H1 (cell line): ENCODE measurements at regions not wholly inside any gene's neighbourhood (a gene's known extent, or its start where the extent isn't known, plus 50 kb on each side); places are given as distances from the start of the nearest gene placed in this dataset.

Experiments used
- CTCF ChIA-PET: fragments of 300-600 bp; sonication (Branson Sonifier 250); formaldehyde crosslinking; loops from one replicate; lab custom pipeline; 2021; ENCODE audit not compliant: partially characterized antibody; lab: Charles Lee
- POLR2A ChIA-PET: fragments of 300-600 bp; sonication (Branson Sonifier 250); formaldehyde crosslinking; loops from one replicate; lab custom pipeline; 2021; ENCODE audit warnings: inconsistent platforms; ENCODE audit not compliant: partially characterized antibody; lab: Charles Lee
- DNase-seq, 2 experiments: peaks; one replicate each; pipeline versions ENCODE4 v3.0.0 to v3.0.0-alpha.2; 2010 to 2022; ENCODE audit warnings: low spot score in 2 of 2, low read depth in 1 of 2, mixed read lengths in 1 of 2
- FAIRE-seq: peaks from 2 replicates; lab custom pipeline; 2011; peaks lifted over from hg19 to GRCh38; lab: Jason Lieb, UNC
- H2AFZ ChIP-seq: 2 replicates; pipeline ENCODE4 v1.8.1; 2012; ENCODE audit warnings: low read length, inconsistent platforms
- H2AK5ac ChIP-seq: 2 replicates; pipeline ENCODE4 v1.6.1; 2013; ENCODE audit warnings: low read depth, low read length
- H2BK120ac ChIP-seq: replicated peaks from 2 replicates; pipeline ENCODE3; 2013; ENCODE audit warnings: low read depth, low read length, inconsistent platforms
- H2BK12ac ChIP-seq: 2 replicates; pipeline ENCODE4 v1.6.1; 2013; ENCODE audit warnings: low read depth, low read length
- H2BK15ac ChIP-seq: 2 replicates; pipeline ENCODE4 v1.6.1; 2013; ENCODE audit warnings: low read length
- H2BK20ac ChIP-seq: 2 replicates; pipeline ENCODE4 v1.6.1; 2013; ENCODE audit warnings: low read length
- H2BK5ac ChIP-seq: 2 replicates; pipeline ENCODE4 v1.6.1; 2013; ENCODE audit warnings: low read depth, low read length
- H3K14ac ChIP-seq: 2 replicates; pipeline ENCODE4 v1.6.1; 2013; ENCODE audit warnings: inconsistent platforms; ENCODE audit not compliant: insufficient read length
- H3K18ac ChIP-seq: 2 replicates; pipeline ENCODE4 v1.6.1; 2013; ENCODE audit warnings: low read length; ENCODE audit errors: extremely low read depth
- H3K23ac ChIP-seq: 2 replicates; pipeline ENCODE4 v1.6.1; 2013; ENCODE audit warnings: inconsistent platforms; ENCODE audit not compliant: insufficient read length
- H3K23me2 ChIP-seq: 2 replicates; pipeline ENCODE4 v1.6.1; 2013; ENCODE audit warnings: low read depth, low read length
- H3K27ac ChIP-seq: 2 replicates; pipeline ENCODE4 v1.6.1; 2011; ENCODE audit warnings: low read depth, low read length, inconsistent platforms
- H3K27me3 ChIP-seq, 4 experiments: replicated peaks in 1 of 4; 1 replicate in 1 of 4; 2 replicates in 3 of 4; pipeline versions ENCODE4 v1.6.1 to v1.8.1; 2011 to 2013; ENCODE audit warnings: low read length in 3 of 4, mild to moderate bottlenecking in 3 of 4, inconsistent platforms in 2 of 4, mixed read lengths in 2 of 4, moderate library complexity in 1 of 4; ENCODE audit not compliant: control insufficient read depth in 3 of 4, insufficient read depth in 3 of 4; ENCODE audit errors: extremely low read depth in 1 of 4
- H3K36me3 ChIP-seq, 4 experiments: 2 replicates each; pipeline versions ENCODE4 v1.6.1 to v1.8.1; 2011 to 2013; ENCODE audit warnings: mild to moderate bottlenecking in 4 of 4, low read length in 3 of 4, moderate library complexity in 2 of 4, control low read depth in 1 of 4, inconsistent platforms in 1 of 4; ENCODE audit not compliant: insufficient read depth in 4 of 4, control insufficient read depth in 2 of 4
- H3K4ac ChIP-seq: replicated peaks from 2 replicates; pipeline ENCODE3; 2013; ENCODE audit warnings: low read length, low read depth, mixed read lengths, inconsistent platforms; ENCODE audit not compliant: insufficient read length
- H3K4me1 ChIP-seq, 4 experiments: replicated peaks in 1 of 4; 1 replicate in 1 of 4; 2 replicates in 3 of 4; pipeline versions ENCODE4 v1.6.1 to v1.8.1; 2011 to 2013; ENCODE audit warnings: low read length in 3 of 4, inconsistent platforms in 2 of 4, mixed read lengths in 1 of 4; ENCODE audit not compliant: insufficient read depth in 4 of 4, control insufficient read depth in 3 of 4
- H3K4me2 ChIP-seq, 2 experiments: 2 replicates each; pipeline versions ENCODE4 v1.6.1 to v1.8.1; 2011 to 2013; ENCODE audit warnings: low read depth in 2 of 2, low read length in 2 of 2, control low read depth in 1 of 2, inconsistent platforms in 1 of 2, mild to moderate bottlenecking in 1 of 2; ENCODE audit not compliant: insufficient read depth in 1 of 2
- H3K4me3 ChIP-seq, 4 experiments: fragments of 200-600, 300-600 bp in 1 of 4; sonication (generic), shearing (Covaris generic), sonication (Bioruptor Twin) in 1 of 4; 2 replicates each; pipeline versions ENCODE4 v1.5.1 to v1.8.1; 2011 to 2016; ENCODE audit warnings: low read length in 4 of 4, low read depth in 3 of 4, control low read depth in 2 of 4, inconsistent platforms in 2 of 4, mild to moderate bottlenecking in 2 of 4, mixed read lengths in 1 of 4, moderate library complexity in 1 of 4; ENCODE audit not compliant: insufficient read depth in 2 of 4; ENCODE audit errors: extremely low read depth in 1 of 4
- H3K56ac ChIP-seq: replicated peaks from 2 replicates; pipeline ENCODE3; 2013; ENCODE audit warnings: low read depth, mild to moderate bottlenecking, mixed read lengths, low read length, inconsistent platforms; ENCODE audit not compliant: insufficient read length
- H3K79me1 ChIP-seq: 2 replicates; pipeline ENCODE4 v1.6.1; 2013; ENCODE audit warnings: low read depth, low read length, control low read depth
- H3K79me2 ChIP-seq, 2 experiments: 2 replicates each; pipeline versions ENCODE4 v1.6.1 to v1.8.1; 2012 to 2013; ENCODE audit warnings: low read length in 2 of 2, mild to moderate bottlenecking in 2 of 2, inconsistent platforms in 1 of 2; ENCODE audit not compliant: insufficient read depth in 2 of 2, control insufficient read depth in 1 of 2
- H3K9ac ChIP-seq, 4 experiments: replicated peaks in 1 of 4; 1 replicate in 1 of 4; 2 replicates in 3 of 4; pipeline versions ENCODE4 v1.6.1 to v1.8.1; 2011 to 2013; ENCODE audit warnings: low read depth in 3 of 4, low read length in 3 of 4, control low read depth in 2 of 4, mild to moderate bottlenecking in 2 of 4, moderate library complexity in 2 of 4, inconsistent platforms in 1 of 4; ENCODE audit errors: extremely low read depth in 1 of 4
- H3K9me3 ChIP-seq, 2 experiments: 2 replicates each; pipeline versions ENCODE4 v1.6.1 to v1.8.1; 2012 to 2013; ENCODE audit warnings: mild to moderate bottlenecking in 2 of 2, moderate library complexity in 2 of 2, control low read depth in 1 of 2, inconsistent platforms in 1 of 2, low read depth in 1 of 2, low read length in 1 of 2, mixed read lengths in 1 of 2; ENCODE audit not compliant: insufficient read depth in 2 of 2
- H4K20me1 ChIP-seq, 2 experiments: replicated peaks in 1 of 2; 2 replicates each; pipeline versions ENCODE3 to v1.8.1; 2011 to 2013; ENCODE audit warnings: inconsistent platforms in 2 of 2, low read length in 2 of 2, mild to moderate bottlenecking in 1 of 2; ENCODE audit not compliant: insufficient read depth in 2 of 2, control insufficient read depth in 1 of 2
- H4K5ac ChIP-seq: 2 replicates; pipeline ENCODE4 v1.6.1; 2013; ENCODE audit warnings: low read length, low read depth, mixed read lengths, inconsistent platforms; ENCODE audit not compliant: insufficient read length
- H4K8ac ChIP-seq: 2 replicates; pipeline ENCODE4 v1.8.0; 2013; ENCODE audit warnings: mild to moderate bottlenecking, moderate library complexity, low read length, inconsistent platforms; ENCODE audit not compliant: insufficient read depth; ENCODE audit errors: extremely low read depth
- H4K91ac ChIP-seq: replicated peaks from 2 replicates; pipeline ENCODE3; 2013; ENCODE audit warnings: low read length, mixed read lengths, inconsistent platforms; ENCODE audit not compliant: insufficient read length
- CHD1 ChIP-seq: IDR thresholded peaks from 2 replicates; pipeline ENCODE4 v1.6.1; 2012; ENCODE audit warnings: low read depth, low read length, improper control_type of control experiment
- EP300 ChIP-seq, 2 experiments: IDR thresholded peaks; 1 replicate in 1 of 2; 2 replicates in 1 of 2; pipeline ENCODE4 v1.6.1; 2011 to 2012; ENCODE audit warnings: low read depth in 2 of 2, low read length in 2 of 2, mild to moderate bottlenecking in 2 of 2, borderline replicate concordance in 1 of 2, inconsistent platforms in 1 of 2, moderate library complexity in 1 of 2
- FOSL1 ChIP-seq: IDR thresholded peaks from 2 replicates; pipeline ENCODE4 v1.6.1; 2011; ENCODE audit warnings: mild to moderate bottlenecking, low read depth, low read length, moderate library complexity; ENCODE audit not compliant: insufficient read depth
- GTF2F1 ChIP-seq: IDR thresholded peaks from 2 replicates; pipeline ENCODE4 v1.6.1; 2012; ENCODE audit warnings: low read depth, low read length, improper control_type of control experiment, borderline replicate concordance
- JUN ChIP-seq: IDR thresholded peaks from 2 replicates; pipeline ENCODE4 v1.6.1; 2011; ENCODE audit warnings: low read depth, mild to moderate bottlenecking, improper control_type of control experiment, low read length
- NRF1 ChIP-seq: IDR thresholded peaks from 2 replicates; pipeline ENCODE4 v1.6.1; 2011; ENCODE audit warnings: mild to moderate bottlenecking, low read depth, low read length, improper control_type of control experiment
- POU5F1 ChIP-seq: IDR thresholded peaks from 2 replicates; pipeline ENCODE4 v1.6.1; 2011; ENCODE audit warnings: low read depth, mild to moderate bottlenecking, low read length, moderate library complexity
- SIN3A ChIP-seq, 2 experiments: IDR thresholded peaks in 1 of 2; conservative IDR thresholded peaks in 1 of 2; 2 replicates each; pipeline ENCODE4 v1.6.1; 2011 to 2012; ENCODE audit warnings: low read length in 2 of 2, improper control_type of control experiment in 1 of 2, low read depth in 1 of 2, mild to moderate bottlenecking in 1 of 2
- SP1 ChIP-seq: IDR thresholded peaks from 2 replicates; pipeline ENCODE4 v1.6.1; 2011; ENCODE audit warnings: low read depth, low read length
- SP2 ChIP-seq: IDR thresholded peaks from 2 replicates; pipeline ENCODE4 v1.6.1; 2012; ENCODE audit warnings: mild to moderate bottlenecking, low read length, inconsistent platforms
- SP4 ChIP-seq: IDR thresholded peaks from 2 replicates; pipeline ENCODE4 v1.6.1; 2012; ENCODE audit warnings: low read length, inconsistent platforms
- SRF ChIP-seq: IDR thresholded peaks from 2 replicates; pipeline ENCODE4 v1.6.1; 2011; ENCODE audit warnings: mild to moderate bottlenecking, low read depth, low read length, moderate library complexity
- WGBS, 2 experiments: shearing (Covaris generic) in 1 of 2; methylation state at CpG; one replicate each; pipeline versions ENCODE4 v1.1.6 to v1.1.7; 2013 to 2015; ENCODE audit warnings: low lambda C conversion rate in 2 of 2, mixed read lengths in 2 of 2, inconsistent platforms in 1 of 2, low coverage in 1 of 2, missing lambda C conversion rate in 1 of 2; ENCODE audit not compliant: insufficient replicate concordance in 2 of 2, insufficient coverage in 1 of 2, insufficient read length in 1 of 2; ENCODE audit errors: extremely low coverage in 1 of 2, missing lambda C conversion rate in 1 of 2; 5-methylcytosine and 5-hydroxymethylcytosine counted together

- H3K23ac ChIP-seq: no peak overlapping the region
- H4K20me1 ChIP-seq: no peaks in the 10 kb centered on the region
- FAIRE-seq: no peak
- no peak overlapping the region for H2BK120ac ChIP-seq
- H3K18ac ChIP-seq: no peak overlapping the region
- H3K23me2 ChIP-seq: no peaks in the 10 kb centered on the region
- H3K4me3 ChIP-seq: no peak overlapping the region
- H2BK5ac ChIP-seq: no peak overlapping the region
- ChIA-PET CTCF (no interaction called here), POLR2A (no interaction called here)
- H3K79me2 ChIP-seq: no peaks in the 10 kb centered on the region
- H4K5ac ChIP-seq: no peak overlapping the region
- H2BK12ac ChIP-seq: no peak overlapping the region
- WGBS, 2 experiments: 83% methylated on average over 1 of the region's 1 CpG; no CpG with 5 or more reads in 1 of the 2 experiments
- no peak overlapping the region for H3K4ac ChIP-seq
- no peak overlapping the region for H3K56ac ChIP-seq
- H3K4me1 ChIP-seq: no peaks in the 10 kb centered on the region
- no peak for DNase-seq
- H3K27ac ChIP-seq: no peak overlapping the region
- H2BK15ac ChIP-seq: no peak overlapping the region
- H3K79me1 ChIP-seq: no peaks in the 10 kb centered on the region
- H4K8ac ChIP-seq: no peak overlapping the region
- no peak overlapping the region for H2AK5ac ChIP-seq
- no peak overlapping the region for H3K9ac ChIP-seq
- no peak overlapping the region for H3K4me2 ChIP-seq
- H3K14ac ChIP-seq: no peak overlapping the region
- no peaks in the 10 kb centered on the region for H3K9me3 ChIP-seq
- no peaks in the 10 kb centered on the region for H3K36me3 ChIP-seq
- H2AFZ ChIP-seq: no peak overlapping the region
- no peak overlapping the region for H2BK20ac ChIP-seq
- no peaks in the 10 kb centered on the region for H3K27me3 ChIP-seq
- H4K91ac ChIP-seq: no peak overlapping the region
- TF ChIP-seq NRF1 (no peak), FOSL1 (no peak), JUN (no peak), CHD1 (no peak), SP2 (no peak), SRF (no peak), EP300 (IDR thresholded peaks at IDR 0.05; ENCODE audit: borderline replicate concordance in 1 of 2, low read depth in 2 of 2, low read length in 2 of 2) (no peak), SP1 (no peak), SIN3A (conservative IDR thresholded peaks at IDR 0.05 in 1 of 2, IDR thresholded peaks at IDR 0.05 in 1 of 2; ENCODE audit: low read depth in 1 of 2, low read length in 2 of 2) (no peak), SP4 (no peak), GTF2F1 (no peak), POU5F1 (no peak)
These were observed 100.8 kb upstream of the DPH6 start for GRCh38 chr15:35646790-35647189.
